Smooth muscle cell (in vitro differentiated cells): ENCODE measurements at regions not wholly inside any gene's neighbourhood (a gene's known extent, or its start where the extent isn't known, plus 50 kb on each side); places are given as distances from the start of the nearest gene placed in this dataset.
"Not testable (repeated sequence)": the region's sequence is repeated elsewhere in the genome, so short reads cannot be mapped to it uniquely, and the experiment has no call there.

Experiments
- DNase-seq: peaks from one replicate; lab custom pipeline; 2025; ENCODE audit not compliant: unreplicated experiment; lab: John Stamatoyannopoulos, UW
- H2AFZ ChIP-seq: fragments of 200-600 bp; sonication (generic); 2 replicates; pipeline ENCODE4 v1.6.0; 2016; ENCODE audit warnings: antibody characterized with exemption, low read depth, mild to moderate bottlenecking
- H3F3A ChIP-seq: fragments of 200-600 bp; sonication (generic); 2 replicates; pipeline ENCODE4 v1.6.0; 2017; ENCODE audit warnings: antibody characterized with exemption, low read depth
- H3K27ac ChIP-seq: fragments of 200-600 bp; sonication (generic); 2 replicates; pipeline ENCODE4 v1.5.1; 2016; ENCODE audit warnings: low read depth, mild to moderate bottlenecking
- H3K27me3 ChIP-seq: fragments of 200-600 bp; sonication (generic); 2 replicates; pipeline ENCODE4 v1.6.1; 2016; ENCODE audit warnings: low read depth, mild to moderate bottlenecking
- H3K36me3 ChIP-seq: fragments of 200-600 bp; sonication (generic); 2 replicates; pipeline ENCODE4 v1.5.1; 2016; ENCODE audit warnings: low read depth
- H3K4me1 ChIP-seq: fragments of 200-600 bp; sonication (generic); 2 replicates; pipeline ENCODE4 v1.5.1; 2016; ENCODE audit warnings: low read depth
- H3K4me2 ChIP-seq: fragments of 200-600 bp; sonication (generic); 2 replicates; pipeline ENCODE4 v1.6.0; 2016; ENCODE audit warnings: mild to moderate bottlenecking
- H3K4me3 ChIP-seq: fragments of 200-600 bp; sonication (generic); 2 replicates; pipeline ENCODE4 v1.5.1; 2016; ENCODE audit warnings: mild to moderate bottlenecking
- H3K79me2 ChIP-seq: fragments of 200-600 bp; sonication (generic); 2 replicates; pipeline ENCODE4 v1.6.0; 2016; ENCODE audit warnings: low read depth, mild to moderate bottlenecking
- H3K9ac ChIP-seq: fragments of 200-600 bp; sonication (generic); 2 replicates; pipeline ENCODE4 v1.6.0; 2016; ENCODE audit warnings: low read depth
- H3K9me3 ChIP-seq: fragments of 200-600 bp; sonication (generic); replicated peaks from 2 replicates; pipeline ENCODE4 v1.5.1; 2016; ENCODE audit warnings: low read depth
- H4K20me1 ChIP-seq: fragments of 200-600 bp; sonication (generic); 2 replicates; pipeline ENCODE4 v1.6.0; 2016; ENCODE audit warnings: low read depth
- CTCF ChIP-seq: fragments of 200-600 bp; sonication (generic); IDR thresholded peaks from 2 replicates; pipeline ENCODE4 v1.5.1; 2017; ENCODE audit warnings: borderline replicate concordance, mild to moderate bottlenecking, antibody characterized with exemption; ENCODE audit not compliant: insufficient read depth, poor library complexity, severe bottlenecking
- WGBS: methylation state at CpG from one replicate; pipeline ENCODE4 v1.1.7; 2016; ENCODE audit warnings: low lambda C conversion rate; 5-methylcytosine and 5-hydroxymethylcytosine counted together

GRCh38 chr12:28036940-28037339 lies 64.4 kb upstream of the PTHLH start:
- H3F3A ChIP-seq = no peaks in the 10 kb centered on the region
- no peaks in the 10 kb centered on the region for H4K20me1 ChIP-seq
- WGBS = 99% methylated on average over 3 of the region's 3 CpGs
- TF ChIP-seq CTCF = no peak
- DNase-seq = no peak
- H3K4me2 ChIP-seq = no peak overlapping the region
- no peak overlapping the region for H3K27ac ChIP-seq
- H3K36me3 ChIP-seq = no peaks in the 10 kb centered on the region
- no peaks in the 10 kb centered on the region for H3K27me3 ChIP-seq
- H2AFZ ChIP-seq = no peak overlapping the region
- no peaks in the 10 kb centered on the region for H3K9me3 ChIP-seq
- no peak overlapping the region for H3K9ac ChIP-seq
- no peaks in the 10 kb centered on the region for H3K79me2 ChIP-seq
- no peak overlapping the region for H3K4me3 ChIP-seq
- H3K4me1 ChIP-seq = peaks cover 6% of the 10 kb centered on the region

GRCh38 chr12:28040246-28040645 lies 67.7 kb upstream of the PTHLH start:
- H3K9ac ChIP-seq = no peak overlapping the region
- H3K36me3 ChIP-seq = no peaks in the 10 kb centered on the region
- 96% methylated on average over 2 of the region's 2 CpGs for WGBS
- H3F3A ChIP-seq = no peaks in the 10 kb centered on the region
- no peak for TF ChIP-seq CTCF
- H2AFZ ChIP-seq = no peak overlapping the region
- peaks cover 1% of the 10 kb centered on the region for H3K4me1 ChIP-seq
- H3K27ac ChIP-seq = no peak overlapping the region
- H3K9me3 ChIP-seq = no peaks in the 10 kb centered on the region
- no peaks in the 10 kb centered on the region for H3K79me2 ChIP-seq
- H3K4me2 ChIP-seq = no peak overlapping the region
- H3K27me3 ChIP-seq = no peaks in the 10 kb centered on the region
- no peak for DNase-seq
- no peaks in the 10 kb centered on the region for H4K20me1 ChIP-seq
- no peak overlapping the region for H3K4me3 ChIP-seq

GRCh38 chr12:28046600-28046999 lies 74.1 kb upstream of the PTHLH start:
- not testable (repeated sequence) for H3K4me2 ChIP-seq, H4K20me1 ChIP-seq, H3K9me3 ChIP-seq, H3K9ac ChIP-seq, H3K27ac ChIP-seq, H2AFZ ChIP-seq, H3K27me3 ChIP-seq, H3K79me2 ChIP-seq, H3K4me3 ChIP-seq, DNase-seq, H3F3A ChIP-seq, H3K36me3 ChIP-seq, H3K4me1 ChIP-seq
- WGBS = 91% methylated on average over 3 of the region's 3 CpGs

GRCh38 chr12:28050606-28051005 lies 78.1 kb upstream of the PTHLH start:
- H3K36me3 ChIP-seq = no peaks in the 10 kb centered on the region
- 63% methylated on average over 2 of the region's 2 CpGs for WGBS
- H4K20me1 ChIP-seq = no peaks in the 10 kb centered on the region
- H3K27me3 ChIP-seq = no peaks in the 10 kb centered on the region
- H3F3A ChIP-seq = no peaks in the 10 kb centered on the region
- peak overlapping the region; percentile 79 for H3K27ac ChIP-seq
- no peaks in the 10 kb centered on the region for H3K9me3 ChIP-seq
- no peak overlapping the region for H3K4me3 ChIP-seq
- peak overlapping the region; percentile 52 for H3K9ac ChIP-seq
- DNase-seq = no peak
- TF ChIP-seq CTCF = no peak
- H3K79me2 ChIP-seq = no peaks in the 10 kb centered on the region
- H3K4me1 ChIP-seq = no peaks in the 10 kb centered on the region
- no peak overlapping the region for H3K4me2 ChIP-seq
- no peak overlapping the region for H2AFZ ChIP-seq
